Mucosa of rectum (tissue), 2 donors: ENCODE measurements at regions not wholly inside any gene's neighbourhood (a gene's known extent, or its start where the extent isn't known, plus 50 kb on each side); places are given as distances from the start of the nearest gene placed in this dataset.
"Not testable (repeated sequence)": the region's sequence is repeated elsewhere in the genome, so short reads cannot be mapped to it uniquely, and the experiment has no call there.

Experiments
- H3K27ac ChIP-seq, 2 donors: one replicate each; pipeline ENCODE4 v1.7.0; 2013; ENCODE audit warnings: inconsistent platforms in 2 of 2, low read depth in 2 of 2, low read length in 2 of 2
- H3K27me3 ChIP-seq, 2 donors: one replicate each; pipeline ENCODE4 v1.7.0; 2013; ENCODE audit warnings: low read length in 2 of 2; ENCODE audit not compliant: control insufficient read depth in 2 of 2, insufficient read depth in 2 of 2
- H3K36me3 ChIP-seq, 2 donors: one replicate each; pipeline ENCODE4 v1.7.0; 2013; ENCODE audit warnings: low read length in 2 of 2; ENCODE audit not compliant: control insufficient read depth in 2 of 2, insufficient read depth in 2 of 2
- H3K4me1 ChIP-seq, 2 donors: one replicate each; pipeline ENCODE4 v1.7.0; 2013; ENCODE audit warnings: low read length in 2 of 2, mild to moderate bottlenecking in 1 of 2; ENCODE audit not compliant: control insufficient read depth in 2 of 2, insufficient read depth in 2 of 2
- H3K4me3 ChIP-seq, 2 donors: one replicate each; pipeline ENCODE4 v1.7.0; 2013; ENCODE audit warnings: low read length in 2 of 2
- H3K9ac ChIP-seq, 2 donors: one replicate each; pipeline ENCODE4 v1.7.0; 2013; ENCODE audit warnings: low read length in 2 of 2, low read depth in 1 of 2, mild to moderate bottlenecking in 1 of 2
- H3K9me3 ChIP-seq, 2 donors: one replicate each; pipeline ENCODE4 v1.7.0; 2013; ENCODE audit warnings: low read length in 2 of 2; ENCODE audit not compliant: control insufficient read depth in 2 of 2
- donor health status: healthy.
- donor health status: Normal muscosa, but diverticular disease.

DNA sequence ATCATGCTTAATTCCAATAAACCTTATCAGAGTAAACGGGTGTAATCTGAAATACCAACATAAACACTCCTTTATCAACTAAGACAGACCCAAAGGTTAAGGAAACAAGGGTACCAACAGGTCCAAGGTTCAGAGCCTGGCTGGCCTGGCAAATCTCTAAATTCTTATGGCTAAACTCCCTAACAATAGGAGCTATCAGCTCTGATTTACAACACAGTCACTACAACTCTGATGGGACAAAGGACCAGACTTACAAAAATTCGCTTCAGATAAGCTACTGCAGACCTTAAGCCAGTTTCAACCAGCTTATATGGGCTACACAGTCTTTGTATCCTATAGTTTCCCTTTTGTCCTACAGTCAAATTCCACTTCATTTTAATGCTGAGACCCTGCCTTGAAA lies 381.9 kb downstream of the ZWINT start:
- no peaks in the 10 kb centered on the region for H3K9me3 ChIP-seq
- no peaks in the 10 kb centered on the region for H3K27me3 ChIP-seq
- H3K9ac ChIP-seq, result no peak overlapping the region
- H3K4me3 ChIP-seq, result no peak overlapping the region
- no peak overlapping the region for H3K27ac ChIP-seq
- H3K4me1 ChIP-seq, result no peaks in the 10 kb centered on the region
- H3K36me3 ChIP-seq, result no peaks in the 10 kb centered on the region

DNA sequence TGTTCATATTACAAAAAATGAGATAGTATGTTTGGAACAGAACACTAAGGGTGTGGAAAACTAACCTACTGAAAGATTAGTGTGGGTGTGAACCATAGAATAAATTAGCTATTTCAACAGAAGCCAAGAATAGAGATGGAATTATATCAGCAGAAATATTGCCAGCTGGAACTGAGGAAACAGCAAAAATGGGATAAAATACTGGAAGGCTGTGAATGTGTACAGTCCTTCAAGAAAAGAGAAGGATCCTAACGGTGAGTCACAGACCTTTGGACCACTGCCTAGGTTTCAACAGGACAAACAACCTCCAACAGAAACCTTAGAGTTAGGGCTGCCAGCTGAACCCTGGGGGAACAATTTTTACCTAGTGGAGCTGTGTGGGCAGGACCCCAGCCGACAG lies 395.0 kb downstream of the ZWINT start:
- Histone ChIP-seq H3K27ac (no peak overlapping the region), H3K4me3 (no peak overlapping the region), H3K9me3 (no peaks in the 10 kb centered on the region), H3K9ac (no peak overlapping the region), H3K27me3 (no peaks in the 10 kb centered on the region), H3K36me3 (no peaks in the 10 kb centered on the region), H3K4me1 (no peaks in the 10 kb centered on the region)

DNA sequence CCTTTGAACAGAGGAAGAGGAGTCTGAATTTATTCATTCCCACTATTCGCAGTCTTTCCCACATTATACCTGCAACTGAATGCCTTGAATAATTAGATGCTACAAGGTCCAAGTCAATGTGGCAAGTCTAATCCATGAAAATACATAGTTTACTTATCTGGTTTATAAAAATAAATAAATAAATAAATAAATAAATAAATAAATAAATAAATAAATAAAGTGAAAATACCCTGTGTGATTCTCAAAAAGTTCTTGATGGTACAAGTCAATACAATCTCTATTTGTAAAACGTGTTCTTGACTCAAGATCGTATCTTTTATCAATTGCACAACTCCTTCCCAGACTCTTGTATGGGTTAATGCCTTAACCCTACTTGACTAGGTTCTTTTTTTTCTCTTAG lies 417.7 kb downstream of the ZWINT start:
- Histone ChIP-seq H3K27me3 (no peaks in the 10 kb centered on the region), H3K9me3 (no peaks in the 10 kb centered on the region), H3K4me1 (no peaks in the 10 kb centered on the region), H3K36me3 (no peaks in the 10 kb centered on the region), H3K9ac (no peak overlapping the region), H3K4me3 (no peak overlapping the region), H3K27ac (no peak overlapping the region)

DNA sequence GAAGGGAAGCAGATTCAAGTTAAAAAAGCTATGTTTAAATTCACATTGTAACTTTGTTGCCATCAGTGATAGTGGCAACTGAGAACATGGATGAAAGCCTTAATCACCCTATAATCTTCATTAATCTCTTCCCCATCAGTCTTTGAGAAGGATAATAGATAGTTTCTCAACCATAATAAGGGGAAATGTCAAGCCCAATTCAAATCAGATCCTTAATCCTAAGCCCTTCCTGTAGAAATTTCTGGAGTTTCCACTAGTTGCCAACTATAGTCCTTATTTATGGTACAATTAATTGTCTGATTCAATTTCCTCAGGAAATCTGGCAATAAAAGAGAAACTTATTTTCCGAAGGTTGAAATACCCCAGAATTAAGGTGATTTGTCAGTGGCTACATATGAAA lies 431.8 kb downstream of the ZWINT start:
- Histone ChIP-seq H3K27ac (no peak overlapping the region), H3K4me3 (no peak overlapping the region), H3K4me1 (no peaks in the 10 kb centered on the region)

DNA sequence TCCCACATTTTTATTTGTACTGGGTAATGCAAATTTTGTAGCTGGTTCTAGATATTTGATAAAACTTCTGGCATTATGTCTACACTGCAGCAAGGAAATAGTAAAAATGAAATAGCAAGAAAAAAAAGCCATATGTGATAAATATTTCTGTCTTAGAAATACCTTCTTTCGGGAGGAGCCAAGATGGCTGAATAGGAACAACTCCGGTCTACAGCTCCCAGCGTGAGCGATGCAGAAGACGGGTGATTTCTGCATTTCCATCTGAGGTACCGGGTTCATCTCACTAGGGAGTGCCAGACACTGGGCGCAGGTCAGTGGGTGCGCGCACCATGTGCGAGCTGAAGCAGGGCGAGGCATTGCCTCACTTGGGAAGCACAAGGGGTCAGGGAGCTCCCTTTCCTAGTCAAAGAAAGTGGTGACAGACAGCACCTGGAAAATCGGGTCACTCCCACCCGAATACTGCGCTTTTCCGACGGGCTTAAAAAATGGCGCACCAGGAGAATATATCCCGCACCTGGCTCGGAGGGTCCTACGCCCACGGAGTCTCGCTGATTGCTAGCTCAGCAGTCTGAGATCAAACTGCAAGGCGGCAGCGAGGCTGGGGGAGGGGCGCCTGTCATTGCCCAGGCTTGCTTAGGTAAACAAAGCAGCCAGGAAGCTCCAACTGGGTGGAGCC lies 461.4 kb downstream of the ZWINT start:
- H3K4me3 ChIP-seq, H3K4me1 ChIP-seq, H3K9ac ChIP-seq, H3K27ac ChIP-seq, H3K36me3 ChIP-seq, H3K9me3 ChIP-seq, H3K27me3 ChIP-seq: not testable (repeated sequence)

More for the DNA sequence above, 431.8 kb downstream of the ZWINT start:
- Histone ChIP-seq H3K27me3 (no peaks in the 10 kb centered on the region), H3K9ac (no peak overlapping the region), H3K36me3 (no peaks in the 10 kb centered on the region), H3K9me3 (no peaks in the 10 kb centered on the region)

DNA sequence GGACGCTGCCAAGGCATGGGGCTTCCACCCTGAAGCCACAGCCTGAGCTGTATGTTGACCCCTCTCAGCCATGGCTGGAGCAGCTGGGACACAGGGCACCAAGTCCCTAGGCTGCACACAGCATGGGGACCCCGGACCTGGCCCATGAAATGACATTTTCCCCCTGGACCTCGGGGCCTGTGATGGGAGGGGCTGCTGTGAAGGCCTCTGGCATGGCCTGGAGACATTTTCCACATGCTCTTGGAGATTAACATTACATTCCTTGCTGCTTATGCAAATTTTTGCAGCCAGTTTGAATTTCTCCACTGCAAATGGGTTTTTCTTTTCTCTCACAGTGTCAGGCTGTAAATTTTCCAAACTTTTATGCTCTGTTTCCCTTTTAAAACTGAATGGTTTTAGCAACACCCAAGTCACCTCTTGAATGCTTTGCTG lies 463.6 kb downstream of the ZWINT start:
- no peaks in the 10 kb centered on the region for H3K36me3 ChIP-seq
- H3K9ac ChIP-seq, result no peak overlapping the region
- H3K27me3 ChIP-seq, result no peaks in the 10 kb centered on the region
- H3K27ac ChIP-seq, result no peak overlapping the region
- no peaks in the 10 kb centered on the region for H3K4me1 ChIP-seq
- H3K9me3 ChIP-seq, result no peaks in the 10 kb centered on the region
- no peak overlapping the region for H3K4me3 ChIP-seq

DNA sequence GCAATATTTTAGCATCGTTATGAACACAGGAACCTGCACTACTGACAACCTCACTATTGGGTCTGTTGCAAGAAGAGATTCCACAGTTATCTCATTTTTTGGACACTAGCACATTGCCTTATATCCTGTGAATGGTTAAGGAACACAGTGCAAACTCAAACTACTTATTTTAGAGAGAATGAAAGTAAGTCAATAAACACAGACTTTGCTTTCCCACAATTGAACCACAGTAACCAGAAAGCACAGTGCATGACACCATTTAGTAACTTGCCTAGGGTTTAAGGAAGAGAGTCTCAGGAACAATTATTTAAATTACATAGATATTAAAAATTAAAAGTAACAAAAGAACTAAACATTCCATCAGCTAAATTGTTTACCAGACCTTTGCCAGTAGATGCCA lies 468.8 kb downstream of the ZWINT start:
- H3K9me3 ChIP-seq, result no peaks in the 10 kb centered on the region
- no peak overlapping the region for H3K9ac ChIP-seq
- H3K36me3 ChIP-seq, result no peaks in the 10 kb centered on the region
- no peaks in the 10 kb centered on the region for H3K4me1 ChIP-seq
- no peaks in the 10 kb centered on the region for H3K27me3 ChIP-seq
- no peak overlapping the region for H3K27ac ChIP-seq
- no peak overlapping the region for H3K4me3 ChIP-seq

DNA sequence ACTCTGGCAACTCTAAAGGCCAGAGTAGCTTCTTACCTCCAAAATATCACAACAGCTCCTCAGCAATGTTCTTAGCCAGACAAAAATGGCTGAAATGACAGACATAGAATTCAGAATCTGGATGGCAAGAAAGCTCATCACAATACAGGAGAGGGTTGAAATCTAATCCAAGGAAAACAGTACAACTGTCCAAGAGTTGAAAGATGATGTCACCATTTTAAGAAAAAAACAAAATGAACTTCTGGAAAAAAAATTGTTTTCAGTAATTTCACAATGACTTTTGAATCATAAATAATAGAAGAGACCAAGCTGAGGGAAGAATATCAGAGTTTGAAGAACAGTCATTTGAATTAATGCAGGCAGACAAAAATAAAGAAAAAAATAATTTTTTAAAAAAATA lies 479.5 kb downstream of the ZWINT start:
- Histone ChIP-seq H3K36me3 (no peaks in the 10 kb centered on the region), H3K27me3 (no peaks in the 10 kb centered on the region)

DNA sequence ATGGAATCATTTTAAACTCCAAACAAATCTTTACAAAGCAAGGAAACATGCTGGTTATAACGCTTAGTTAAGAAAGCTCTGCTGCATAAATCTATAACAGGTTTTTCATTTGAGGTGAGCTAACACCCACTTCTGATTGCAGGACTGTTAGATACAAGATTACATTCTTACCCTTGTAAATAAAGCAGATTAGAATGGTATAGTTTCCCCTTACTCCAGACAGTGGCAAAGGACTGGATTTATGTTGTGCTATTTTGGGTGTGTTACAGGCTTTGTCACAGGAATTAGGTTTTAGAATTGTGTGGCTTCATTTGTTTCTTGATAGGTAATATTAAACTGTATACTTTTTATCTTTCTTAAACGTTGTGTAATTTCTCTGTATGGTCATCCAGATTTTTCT lies 487.6 kb downstream of the ZWINT start:
- Histone ChIP-seq H3K9ac (no peak overlapping the region), H3K4me1 (no peaks in the 10 kb centered on the region), H3K4me3 (no peak overlapping the region), H3K9me3 (no peaks in the 10 kb centered on the region), H3K27me3 (no peaks in the 10 kb centered on the region), H3K27ac (no peak overlapping the region), H3K36me3 (no peaks in the 10 kb centered on the region)

More for the DNA sequence above, 479.5 kb downstream of the ZWINT start:
- H3K4me3 ChIP-seq, result no peak overlapping the region
- H3K9me3 ChIP-seq, result no peaks in the 10 kb centered on the region
- no peaks in the 10 kb centered on the region for H3K4me1 ChIP-seq
- no peak overlapping the region for H3K27ac ChIP-seq
- H3K9ac ChIP-seq, result no peak overlapping the region

DNA sequence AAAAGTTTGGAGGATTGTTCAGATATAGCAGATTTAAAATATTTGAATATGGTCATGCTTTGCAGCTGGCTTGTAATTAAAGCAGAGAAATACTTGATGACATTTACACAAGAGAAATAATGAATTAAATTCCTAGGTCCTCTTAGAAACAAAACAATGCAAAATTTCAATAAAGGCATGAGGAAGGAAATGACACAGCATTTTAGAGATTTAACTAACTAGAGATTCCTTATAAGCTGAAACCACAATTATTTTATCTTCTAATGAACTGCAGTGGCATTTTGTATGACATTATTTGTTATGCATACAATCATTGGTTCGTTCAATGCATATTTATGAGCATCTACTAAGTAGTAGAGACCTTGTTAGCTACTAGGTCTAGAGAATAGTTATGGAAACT lies 490.9 kb downstream of the ZWINT start:
- no peaks in the 10 kb centered on the region for H3K4me1 ChIP-seq
- no peak overlapping the region for H3K9ac ChIP-seq
- no peak overlapping the region for H3K4me3 ChIP-seq
- H3K27me3 ChIP-seq, result no peaks in the 10 kb centered on the region
- H3K27ac ChIP-seq, result no peak overlapping the region
- H3K9me3 ChIP-seq, result no peaks in the 10 kb centered on the region
- H3K36me3 ChIP-seq, result no peaks in the 10 kb centered on the region

DNA sequence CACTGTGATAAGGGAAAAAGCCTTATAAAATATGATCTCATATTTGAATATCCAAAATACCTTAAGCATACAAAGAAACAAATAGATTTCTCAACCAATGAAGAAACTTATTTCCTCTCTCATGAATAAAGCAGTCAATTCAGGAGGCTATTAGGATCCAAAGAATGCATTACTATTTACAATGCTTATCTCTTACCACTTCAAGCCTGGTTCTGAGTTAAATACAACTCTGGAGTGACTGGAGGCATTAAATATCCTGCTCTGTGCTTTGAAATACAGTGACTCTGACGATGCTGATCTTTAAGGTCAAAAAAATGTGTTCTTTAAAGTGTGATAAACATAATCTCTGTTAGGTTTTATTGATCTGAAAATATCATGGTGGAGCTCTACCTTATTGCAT lies 493.2 kb downstream of the ZWINT start:
- H3K4me3 ChIP-seq, result no peak overlapping the region
- no peak overlapping the region for H3K9ac ChIP-seq
- H3K36me3 ChIP-seq, result no peaks in the 10 kb centered on the region
- H3K4me1 ChIP-seq, result no peaks in the 10 kb centered on the region
- H3K27ac ChIP-seq, result no peak overlapping the region
- H3K9me3 ChIP-seq, result no peaks in the 10 kb centered on the region
- H3K27me3 ChIP-seq, result no peaks in the 10 kb centered on the region
